ENCODE measurements at regions not wholly inside any gene's neighbourhood (a gene's known extent, or its start where the extent isn't known, plus 50 kb on each side); places are given as distances from the start of the nearest gene placed in this dataset.

- Histone ChIP-seq H4K20me1 (ENCODE audit: control insufficient read depth, insufficient read depth) (no peaks in the 10 kb centered on the region), H3K9me3 (replicated peaks; ENCODE audit: control insufficient read depth, insufficient read depth, low read length) (no peaks in the 10 kb centered on the region), H3K9ac (ENCODE audit: control insufficient read depth, insufficient read depth, low read length) (no peak overlapping the region), H3K27me3 (replicated peaks in 1 of 2; ENCODE audit: control insufficient read depth in 2 of 2, insufficient read depth in 2 of 2, low read length in 1 of 2) (no peaks in the 10 kb centered on the region), H3K36me3 (ENCODE audit: control insufficient read depth in 2 of 2, insufficient read depth in 2 of 2, low read length in 1 of 2) (no peaks in the 10 kb centered on the region), H3K4me2 (ENCODE audit: control insufficient read depth, insufficient read depth) (no peak overlapping the region), H3K79me2 (ENCODE audit: control insufficient read depth, insufficient read depth, low read length) (no peaks in the 10 kb centered on the region), H3K27ac (ENCODE audit: control insufficient read depth, insufficient read depth) (no peak overlapping the region), H3K4me1 (ENCODE audit: control insufficient read depth, insufficient read depth, low read length) (no peaks in the 10 kb centered on the region), H2AFZ (ENCODE audit: control insufficient read depth, low read depth, low read length) (no peak overlapping the region), H3K4me3 (no peak overlapping the region)
- ChIA-PET SMC1A (ENCODE audit: uncharacterized antibody, unreplicated experiment) (no interaction called here), POLR2A (no interaction called here), RAD21 (ENCODE audit: unreplicated experiment) (no interaction called here), CTCF (no interaction called here)
- intact Hi-C loops (cut with micrococcal nuclease; ENCODE audit: unreplicated experiment), result no loop called here
- DNase-seq (ENCODE audit: low read depth, low spot score), result no peak
- in situ Hi-C loops (cut with MboI), result no loop called here
- BruUV-seq (replicated peaks), result no TSS peak
- TF ChIP-seq ZBTB4 (CRISPR knock-in tag; IDR thresholded peaks at IDR 0.05) (no peak), BCL11A (IDR thresholded peaks at IDR 0.05; ENCODE audit: low read depth, low read length) (no peak), HSF1 (IDR thresholded peaks at IDR 0.05; ENCODE audit: low read depth, low read length) (no peak), BHLHE40 (IDR thresholded peaks at IDR 0.05; ENCODE audit: borderline replicate concordance in 1 of 2, low read depth in 2 of 2, low read length in 1 of 2) (no peak), EP300 (IDR thresholded peaks at IDR 0.05; ENCODE audit: borderline replicate concordance in 1 of 2, control insufficient read depth in 1 of 2, low read depth in 2 of 2, low read length in 2 of 2) (no peak), CBX3 (IDR thresholded peaks at IDR 0.05; ENCODE audit: borderline replicate concordance, low read depth) (no peak), HDAC6 (IDR thresholded peaks at IDR 0.05; ENCODE audit: unreplicated experiment) (no peak), HDGF (IDR thresholded peaks at IDR 0.05) (no peak), SREBF1 (IDR thresholded peaks at IDR 0.05; ENCODE audit: low read length) (no peak), FOXK2 (IDR thresholded peaks at IDR 0.05) (no peak), CHD2 (IDR thresholded peaks at IDR 0.05; ENCODE audit: borderline replicate concordance, low read depth, low read length) (no peak), BCL3 (IDR thresholded peaks at IDR 0.05; ENCODE audit: borderline replicate concordance, insufficient read depth, low read depth, low read length, poor library complexity, severe bottlenecking) (no peak), CEBPB (IDR thresholded peaks at IDR 0.05; ENCODE audit: borderline replicate concordance in 1 of 2, low read depth in 2 of 2, low read length in 2 of 2) (no peak), TCF12 (IDR thresholded peaks at IDR 0.05; ENCODE audit: low read depth, low read length) (no peak)
- no peak for FAIRE-seq
- 26% methylated on average over 3 of the region's 3 CpGs for WGBS (ENCODE audit: insufficient coverage, insufficient replicate concordance, low lambda C conversion rate, missing lambda C conversion rate)
- ATAC-seq, result no peak
These were observed 492.2 kb downstream of the CNTN3 start for GRCh38 chr3:74122281-74122680.

Measured in GM12878 (cell line).